ENCODE measurements at regions not wholly inside any gene's neighbourhood (a gene's known extent, or its start where the extent isn't known, plus 50 kb on each side); places are given as distances from the start of the nearest gene placed in this dataset.

- no peak for DNase-seq
Observed at GRCh38 chr6:87935196-87935595, 112.4 kb upstream of the SPACA1 start.

GRCh38 chr6:87932361-87932760 is 115.3 kb upstream of the SPACA1 start:
- DNase-seq: no peak

- peak; percentile 65 for DNase-seq
Observed at GRCh38 chr6:87929843-87930288, 117.8 kb upstream of the SPACA1 start.

- DNase-seq: no peak
Observed at GRCh38 chr6:87926687-87927086, 121.0 kb upstream of the SPACA1 start.

- DNase-seq: no peak
Observed at GRCh38 chr6:87926072-87926471, 121.6 kb upstream of the SPACA1 start.

- peak; percentile 59 for DNase-seq
Observed at GRCh38 chr6:87925373-87926060, 122.1 kb upstream of the SPACA1 start.

- no peak for DNase-seq
Observed at GRCh38 chr6:87923389-87924050, 124.1 kb upstream of the SPACA1 start.

- peak; percentile 52 for DNase-seq
Observed at GRCh38 chr6:87922947-87923330, 124.7 kb upstream of the SPACA1 start.

GRCh38 chr6:87922196-87922946 is 125.3 kb upstream of the SPACA1 start:
- peak; percentile 20 for DNase-seq

- DNase-seq: no peak
Observed at GRCh38 chr6:87921034-87921433, 126.6 kb upstream of the SPACA1 start.

GRCh38 chr6:87920245-87920644 is 127.4 kb upstream of the SPACA1 start:
- no peak for DNase-seq

GRCh38 chr6:87919416-87919815 is 128.2 kb upstream of the SPACA1 start:
- no peak for DNase-seq

GRCh38 chr6:87919001-87919400 is 128.6 kb upstream of the SPACA1 start:
- no peak for DNase-seq

- DNase-seq: no peak
Observed at GRCh38 chr6:87918461-87918941, 129.1 kb upstream of the SPACA1 start.

- DNase-seq: no peak
Observed at GRCh38 chr6:87917886-87918285, 129.8 kb upstream of the SPACA1 start.

- DNase-seq: no peak
Observed at GRCh38 chr6:87916446-87916845, 131.2 kb upstream of the SPACA1 start.

GRCh38 chr6:87914637-87915395 is 132.8 kb upstream of the SPACA1 start:
- DNase-seq: no peak

- no peak for DNase-seq
Observed at GRCh38 chr6:87913974-87914373, 133.7 kb upstream of the SPACA1 start.

- DNase-seq: no peak
Observed at GRCh38 chr6:87912102-87912501, 135.5 kb upstream of the SPACA1 start.

GRCh38 chr6:87909849-87910248 is 137.8 kb upstream of the SPACA1 start:
- DNase-seq: no peak

- DNase-seq: no peak
Observed at GRCh38 chr6:87908978-87909811, 138.4 kb upstream of the SPACA1 start.

- no peak for DNase-seq
Observed at GRCh38 chr6:87907521-87907920, 140.1 kb upstream of the SPACA1 start.
